SU-DHL-6 (cell line): ENCODE measurements at regions not wholly inside any gene's neighbourhood (a gene's known extent, or its start where the extent isn't known, plus 50 kb on each side); places are given as distances from the start of the nearest gene placed in this dataset.

Experiments used
- H2AFZ ChIP-seq: fragments of 200-600 bp; sonication (generic); 2 replicates; pipeline ENCODE4 v1.6.1; 2014; ENCODE audit warnings: low read depth, mild to moderate bottlenecking, moderate library complexity, mixed read lengths, antibody characterized with exemption, low read length; ENCODE audit not compliant: severe bottlenecking
- H3F3A ChIP-seq: fragments of 200-600 bp; shearing (Covaris generic); 2 replicates; pipeline ENCODE4 v1.6.0; 2016; ENCODE audit warnings: antibody characterized with exemption, mild to moderate bottlenecking; ENCODE audit not compliant: insufficient read depth
- H3K27ac ChIP-seq: fragments of 200-600 bp; sonication (generic); 2 replicates; pipeline ENCODE4 v1.5.1; 2016; ENCODE audit warnings: low read depth, mild to moderate bottlenecking, low read length, moderate library complexity, mixed read lengths
- H3K27me3 ChIP-seq: fragments of 200-600 bp; sonication (generic), shearing (Covaris generic); 2 replicates; pipeline ENCODE4 v1.6.0; 2014; ENCODE audit warnings: mild to moderate bottlenecking, low read length
- H3K36me3 ChIP-seq: fragments of 200-600 bp; sonication (generic); 2 replicates; pipeline ENCODE4 v1.6.1; 2014; ENCODE audit warnings: mild to moderate bottlenecking, low read length, mixed read lengths
- H3K4me2 ChIP-seq: fragments of 300-600, 200-600 bp; shearing (Covaris generic), sonication (generic); 2 replicates; pipeline ENCODE4 v1.6.0; 2014; ENCODE audit warnings: low read length, low read depth, mild to moderate bottlenecking; ENCODE audit not compliant: poor library complexity, severe bottlenecking
- H3K4me3 ChIP-seq: fragments of 200-600 bp; sonication (generic); 2 replicates; pipeline ENCODE4 v1.5.1; 2014; ENCODE audit warnings: antibody characterized with exemption, low read length, mild to moderate bottlenecking, mixed read lengths; ENCODE audit not compliant: insufficient read depth, poor library complexity, severe bottlenecking
- H3K79me2 ChIP-seq: fragments of 200-600 bp; sonication (generic); 2 replicates; pipeline ENCODE4 v1.6.1; 2014; ENCODE audit warnings: mild to moderate bottlenecking, low read length, moderate library complexity; ENCODE audit not compliant: insufficient read depth
- H3K9ac ChIP-seq: fragments of 200-600 bp; sonication (generic); 2 replicates; pipeline ENCODE4 v1.7.0; 2014; ENCODE audit warnings: mild to moderate bottlenecking, low read length
- H3K9me2 ChIP-seq: fragments of 200-600 bp; sonication (generic); replicated peaks from 2 replicates; pipeline ENCODE4 v1.6.1; 2014; ENCODE audit warnings: low read length; ENCODE audit not compliant: insufficient read depth
- H3K9me3 ChIP-seq: fragments of 200-600 bp; sonication (generic); 2 replicates; pipeline ENCODE4 v1.6.1; 2014; ENCODE audit warnings: low read length, mixed read lengths; ENCODE audit not compliant: insufficient read depth
- H4K20me1 ChIP-seq: fragments of 200-600 bp; sonication (generic); 2 replicates; pipeline ENCODE4 v1.6.1; 2014; ENCODE audit warnings: low read depth, mild to moderate bottlenecking, antibody characterized with exemption, low read length, moderate library complexity, mixed read lengths
- CTCF ChIP-seq: fragments of 200-600 bp; sonication (generic); IDR thresholded peaks from one replicate; pipeline ENCODE4 v1.5.1; 2017; ENCODE audit warnings: antibody characterized with exemption, mild to moderate bottlenecking, low read length, moderate library complexity; ENCODE audit not compliant: insufficient read depth, poor library complexity, severe bottlenecking
- EZH2phosphoT487 ChIP-seq: fragments of 200-600 bp; sonication (generic), shearing (Covaris generic); conservative IDR thresholded peaks from 2 replicates; pipeline ENCODE4 v1.6.1; 2018; ENCODE audit warnings: mild to moderate bottlenecking, antibody characterized with exemption, low read length, moderate library complexity, mixed read lengths

- no peak overlapping the region for H3K9ac ChIP-seq
- H3K4me3 ChIP-seq, result no peak overlapping the region
- no peak overlapping the region for H3K27ac ChIP-seq
- H4K20me1 ChIP-seq, result no peaks in the 10 kb centered on the region
- no peak overlapping the region for H2AFZ ChIP-seq
- H3K4me2 ChIP-seq, result no peak overlapping the region
- no peaks in the 10 kb centered on the region for H3F3A ChIP-seq
- H3K9me3 ChIP-seq, result no peaks in the 10 kb centered on the region
- no peaks in the 10 kb centered on the region for H3K9me2 ChIP-seq
- TF ChIP-seq CTCF, result no peak
- no peak for TF ChIP-seq EZH2phosphoT487
- no peaks in the 10 kb centered on the region for H3K79me2 ChIP-seq
- no peaks in the 10 kb centered on the region for H3K36me3 ChIP-seq
- no peaks in the 10 kb centered on the region for H3K27me3 ChIP-seq
Measured at GRCh38 chr15:69826819-69827175, 270.9 kb downstream of the TLE3 start.

GRCh38 chr15:69827751-69828150, 270.0 kb downstream of the TLE3 start:
- Histone ChIP-seq H4K20me1 (no peaks in the 10 kb centered on the region), H3K79me2 (no peaks in the 10 kb centered on the region), H3K36me3 (no peaks in the 10 kb centered on the region), H2AFZ (no peak overlapping the region), H3K27ac (no peak overlapping the region), H3K4me2 (no peak overlapping the region), H3K9ac (no peak overlapping the region), H3K4me3 (no peak overlapping the region), H3F3A (no peaks in the 10 kb centered on the region), H3K9me2 (no peaks in the 10 kb centered on the region), H3K27me3 (no peaks in the 10 kb centered on the region), H3K9me3 (no peaks in the 10 kb centered on the region)
- TF ChIP-seq EZH2phosphoT487 (no peak), CTCF (no peak)

GRCh38 chr15:69828181-69828828, 269.4 kb downstream of the TLE3 start:
- Histone ChIP-seq H3K36me3 (no peaks in the 10 kb centered on the region), H3F3A (no peaks in the 10 kb centered on the region), H3K4me2 (no peak overlapping the region), H3K27me3 (no peaks in the 10 kb centered on the region), H3K9me2 (no peaks in the 10 kb centered on the region), H4K20me1 (no peaks in the 10 kb centered on the region), H2AFZ (no peak overlapping the region), H3K4me3 (no peak overlapping the region), H3K27ac (no peak overlapping the region), H3K9ac (no peak overlapping the region), H3K9me3 (no peaks in the 10 kb centered on the region), H3K79me2 (no peaks in the 10 kb centered on the region)
- TF ChIP-seq EZH2phosphoT487 (no peak), CTCF (no peak)
